ENCODE measurements at regions not wholly inside any gene's neighbourhood (a gene's known extent, or its start where the extent isn't known, plus 50 kb on each side); places are given as distances from the start of the nearest gene placed in this dataset.

- no peak for TF ChIP-seq CUX1 (CRISPR knock-in tag; IDR thresholded peaks at IDR 0.05)
- TF ChIP-seq KLF16 (IDR thresholded peaks at IDR 0.05), result no peak
- peak; percentile 23 for TF ChIP-seq CTCFL (IDR thresholded peaks at IDR 0.05; ENCODE audit: borderline replicate concordance, insufficient read depth, low read depth, low read length, poor library complexity, severe bottlenecking)
- no peak for TF ChIP-seq U2AF2 (optimal IDR thresholded peaks at IDR 0.05; ENCODE audit: low read depth, low read length)
- no peak for TF ChIP-seq JUN (IDR thresholded peaks at IDR 0.05; ENCODE audit: borderline replicate concordance, low read depth, low read length)
- no peak for TF ChIP-seq JUN (CRISPR knock-in tag; IDR thresholded peaks at IDR 0.05; ENCODE audit: borderline replicate concordance)
- no peak for TF ChIP-seq CBFA2T3 (IDR thresholded peaks at IDR 0.05)
- no peak for TF ChIP-seq ZNF165 (CRISPR knock-in tag; IDR thresholded peaks at IDR 0.05; ENCODE audit: borderline replicate concordance)
- peak; percentile 64; the same call in 1 of the 2 replicates for TF ChIP-seq CTBP1 (IDR thresholded peaks at IDR 0.05; ENCODE audit: borderline replicate concordance)
- no peak for TF ChIP-seq FOXK2 (conservative IDR thresholded peaks at IDR 0.05 in 1 of 2, IDR thresholded peaks at IDR 0.05 in 1 of 2; ENCODE audit: low read depth in 2 of 2)
- TF ChIP-seq EHMT2 (IDR thresholded peaks at IDR 0.05), result no peak
- no peak for TF ChIP-seq HIVEP1 (CRISPR knock-in tag; IDR thresholded peaks at IDR 0.05)
- no peak for TF ChIP-seq ZNF311 (CRISPR knock-in tag; IDR thresholded peaks at IDR 0.05)
- no peak for TF ChIP-seq CCAR2 (IDR thresholded peaks at IDR 0.05; ENCODE audit: low read depth, low read length)
- TF ChIP-seq NR2F6 (CRISPR knock-in tag; IDR thresholded peaks at IDR 0.05), result no peak
- TF ChIP-seq XRCC3 (IDR thresholded peaks at IDR 0.05), result no peak
- TF ChIP-seq, protein P1, sequence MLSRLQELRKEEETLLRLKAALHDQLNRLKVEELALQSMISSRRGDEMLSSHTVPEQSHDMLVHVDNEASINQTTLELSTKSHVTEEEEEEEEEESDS (CRISPR knock-in tag; IDR thresholded peaks at IDR 0.05), result no peak
- no peak for TF ChIP-seq E2F6 (IDR thresholded peaks at IDR 0.05; ENCODE audit: borderline replicate concordance in 1 of 2, extremely low read depth in 1 of 2, insufficient read depth in 1 of 2, insufficient read length in 1 of 2, low read depth in 1 of 2, low read length in 1 of 2, poor library complexity in 1 of 2, severe bottlenecking in 1 of 2)
- TF ChIP-seq SRSF3 (IDR thresholded peaks at IDR 0.05; ENCODE audit: insufficient read depth, low read length), result no peak
- no peak for TF ChIP-seq SIX5 (IDR thresholded peaks at IDR 0.05; ENCODE audit: borderline replicate concordance in 1 of 2, insufficient read depth in 1 of 2, low read depth in 1 of 2, low read length in 2 of 2)
- 0 out of 2 replicates have a peak, but pooled peaks have one; percentile 7 for TF ChIP-seq SMARCE1 (IDR thresholded peaks at IDR 0.05)
These were observed 141.3 kb upstream of the VKORC1L1 start (continued) for GRCh38 chr7:65731562-65732035.

Data from K562 (cell line).